Naive thymus-derived CD4-positive, alpha-beta T cell (primary cell): ENCODE measurements at regions not wholly inside any gene's neighbourhood (a gene's known extent, or its start where the extent isn't known, plus 50 kb on each side); places are given as distances from the start of the nearest gene placed in this dataset.
A peak's percentile ranks its signal among the peaks of the same experiment; 100 is the strongest.

Experiments
- ATAC-seq: fragments of 150-1000 bp; cut with Tn5 transposase; 2 replicates; pipeline ENCODE4 v1.10.0; 2021; ENCODE audit warnings: mild to moderate bottlenecking, moderate library complexity
- CTCF ChIA-PET: fragments of 350-600 bp; sonication (Branson Sonifier 250); formaldehyde crosslinking; loops from one replicate; lab custom pipeline; 2021; ENCODE audit warnings: antibody characterized with exemption; lab: Charles Lee
- POLR2A ChIA-PET: fragments of 350-600 bp; sonication (Branson Sonifier 250); formaldehyde crosslinking; loops from one replicate; lab custom pipeline; 2021; ENCODE audit warnings: antibody characterized with exemption, inconsistent platforms; lab: Charles Lee
- DNase-seq, 9 donors: peaks; one replicate each; pipeline versions ENCODE4 v3.0.0 to v3.0.0-alpha.2; 2020 to 2022; ENCODE audit warnings: mixed read lengths in 1 of 9
- H3K27ac ChIP-seq: one replicate; pipeline ENCODE4 v1.7.0; 2013; ENCODE audit warnings: mild to moderate bottlenecking, low read depth, low read length, moderate library complexity
- H3K27me3 ChIP-seq, 2 donors: one replicate each; pipeline ENCODE4 v1.7.0; 2013; ENCODE audit warnings: low read length in 2 of 2, mild to moderate bottlenecking in 2 of 2, moderate library complexity in 2 of 2; ENCODE audit not compliant: control insufficient read depth in 2 of 2, insufficient read depth in 2 of 2
- H3K36me3 ChIP-seq, 3 experiments: 1 replicate in 2 of 3; 2 replicates in 1 of 3; pipeline ENCODE4 v1.7.0; 2013; ENCODE audit warnings: low read length in 3 of 3, mild to moderate bottlenecking in 3 of 3, moderate library complexity in 1 of 3; ENCODE audit not compliant: insufficient read depth in 3 of 3, control insufficient read depth in 2 of 3
- H3K4me1 ChIP-seq, 2 donors: one replicate each; pipeline ENCODE4 v1.7.0; 2013; ENCODE audit warnings: low read length in 2 of 2, mild to moderate bottlenecking in 2 of 2, moderate library complexity in 1 of 2; ENCODE audit not compliant: control insufficient read depth in 2 of 2, insufficient read depth in 2 of 2
- H3K4me3 ChIP-seq: 2 replicates; pipeline ENCODE4 v1.7.0; 2013; ENCODE audit warnings: mild to moderate bottlenecking, low read length
- H3K9me3 ChIP-seq, 3 experiments: 1 replicate in 2 of 3; 2 replicates in 1 of 3; pipeline ENCODE4 v1.7.0; 2013; ENCODE audit warnings: low read length in 3 of 3; ENCODE audit not compliant: control insufficient read depth in 2 of 3
- H3K27ac Mint-ChIP-seq, 9 donors: one replicate each; pipeline ENCODE4 v1.8.0; 2020 to 2022; ENCODE audit warnings: mixed read lengths in 9 of 9, mild to moderate bottlenecking in 8 of 9, moderate library complexity in 5 of 9, inconsistent platforms in 2 of 9
- H3K27me3 Mint-ChIP-seq, 5 donors: one replicate each; pipeline ENCODE4 v1.8.0; 2021 to 2022; ENCODE audit warnings: mixed read lengths in 5 of 5, mild to moderate bottlenecking in 1 of 5
- H3K36me3 Mint-ChIP-seq, 5 donors: one replicate each; pipeline ENCODE4 v1.8.0; 2020 to 2022; ENCODE audit warnings: mixed read lengths in 5 of 5, mild to moderate bottlenecking in 3 of 5, inconsistent platforms in 1 of 5
- H3K4me1 Mint-ChIP-seq, 7 donors: one replicate each; pipeline ENCODE4 v1.8.0; 2020 to 2022; ENCODE audit warnings: mixed read lengths in 7 of 7, mild to moderate bottlenecking in 3 of 7, inconsistent platforms in 1 of 7
- H3K4me3 Mint-ChIP-seq, 10 donors: one replicate each; pipeline ENCODE4 v1.8.0; 2020 to 2022; ENCODE audit warnings: mild to moderate bottlenecking in 10 of 10, mixed read lengths in 10 of 10, moderate library complexity in 6 of 10, inconsistent platforms in 2 of 10
- H3K9me3 Mint-ChIP-seq, 11 donors: one replicate each; pipeline ENCODE4 v1.8.0; 2020 to 2022; ENCODE audit warnings: mixed read lengths in 11 of 11, mild to moderate bottlenecking in 4 of 11, inconsistent platforms in 1 of 11, moderate library complexity in 1 of 11
- intact Hi-C, 2 donors: fragments of 100-400 bp; cut with micrococcal nuclease; formaldehyde crosslinking; loops; one replicate each; pipeline ENCODE4 v1.15.1; 2023

DNA sequence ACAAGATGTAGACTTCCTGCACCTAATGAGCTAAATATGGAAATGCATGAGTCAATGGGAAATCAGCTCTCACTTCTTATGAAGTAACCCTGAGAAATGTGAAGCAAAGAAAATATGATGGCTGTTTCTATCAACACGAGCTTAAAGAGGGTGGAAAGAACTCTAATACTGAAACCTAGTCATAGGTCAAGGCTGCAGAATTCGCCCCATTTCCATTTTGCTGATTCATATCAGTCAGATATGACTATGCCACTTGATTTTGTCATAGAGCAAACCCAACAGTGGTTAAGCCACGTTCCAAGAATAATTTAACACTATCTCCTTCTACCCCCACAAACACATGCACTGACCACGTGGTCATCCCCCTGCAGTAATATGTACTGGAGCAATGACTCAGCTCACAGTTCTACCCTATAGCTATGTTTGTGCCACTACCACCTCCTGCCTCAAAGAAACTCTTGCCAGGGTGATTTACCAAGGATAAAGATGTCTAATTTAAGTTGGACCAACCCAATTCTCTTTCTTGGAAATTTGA lies 157.5 kb downstream of the TMTC3 start:
- Mint-ChIP-seq H3K27ac (peak overlapping the region in 1 of 9 donors; percentile 68), H3K27me3 (no peaks in the 10 kb centered on the region), H3K36me3 (no peaks in the 10 kb centered on the region), H3K4me3 (no peak overlapping the region), H3K4me1 (peaks cover 0 to 14% (median 0%) of the 10 kb centered on the region in 7 donors), H3K9me3 (peaks cover 0 to 9% (median 0%) of the 10 kb centered on the region in 11 donors)
- ChIA-PET POLR2A (no interaction called here), CTCF (no interaction called here)
- Histone ChIP-seq H3K27me3 (no peaks in the 10 kb centered on the region), H3K36me3 (no peaks in the 10 kb centered on the region), H3K4me1 (no peaks in the 10 kb centered on the region), H3K9me3 (no peaks in the 10 kb centered on the region), H3K4me3 (no peak overlapping the region), H3K27ac (no peak overlapping the region)
- intact Hi-C loops, result loop anchor here in 1 of 2 donors (1.0 kb wide), 1 partner anchor 57 kb away; no protein-coding TSS in a partner anchor
- ATAC-seq, result no peak
- DNase-seq, result peak in 1 of 9 donors; percentile 48

DNA sequence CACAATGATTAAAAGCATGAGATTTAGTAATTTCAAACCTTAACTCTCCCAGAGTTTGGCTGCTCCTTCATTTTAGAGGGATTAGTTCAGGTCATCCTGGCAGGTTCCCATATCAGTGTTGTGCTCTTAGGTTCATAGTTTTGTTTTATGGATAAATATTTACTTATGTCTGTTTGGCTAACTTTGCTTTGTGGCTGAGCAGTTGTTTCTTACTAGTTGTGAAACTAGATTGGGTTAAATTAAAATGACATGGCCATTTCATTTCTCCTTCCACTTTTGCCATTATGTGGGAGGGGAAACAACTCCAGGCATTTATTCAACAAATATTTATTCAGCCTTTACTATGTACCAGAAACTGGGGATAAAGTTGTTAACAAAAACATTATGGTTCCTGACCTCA lies 158.8 kb downstream of the TMTC3 start:
- POLR2A ChIA-PET, result no interaction called here
- Histone ChIP-seq H3K27ac (no peak overlapping the region), H3K27me3 (no peaks in the 10 kb centered on the region), H3K4me3 (no peak overlapping the region), H3K36me3 (no peaks in the 10 kb centered on the region), H3K9me3 (no peaks in the 10 kb centered on the region), H3K4me1 (no peaks in the 10 kb centered on the region)
- CTCF ChIA-PET, result no interaction called here
- H3K4me3 Mint-ChIP-seq, result no peak overlapping the region
- intact Hi-C loops, result no loop called here
- H3K4me1 Mint-ChIP-seq, result peaks cover 0 to 14% (median 0%) of the 10 kb centered on the region in 7 donors
- peaks cover 0 to 4% (median 0%) of the 10 kb centered on the region in 11 donors for H3K9me3 Mint-ChIP-seq
- no peak for ATAC-seq
- DNase-seq, result no peak
- no peaks in the 10 kb centered on the region for H3K27me3 Mint-ChIP-seq
- no peak overlapping the region for H3K27ac Mint-ChIP-seq
- H3K36me3 Mint-ChIP-seq, result no peaks in the 10 kb centered on the region

DNA sequence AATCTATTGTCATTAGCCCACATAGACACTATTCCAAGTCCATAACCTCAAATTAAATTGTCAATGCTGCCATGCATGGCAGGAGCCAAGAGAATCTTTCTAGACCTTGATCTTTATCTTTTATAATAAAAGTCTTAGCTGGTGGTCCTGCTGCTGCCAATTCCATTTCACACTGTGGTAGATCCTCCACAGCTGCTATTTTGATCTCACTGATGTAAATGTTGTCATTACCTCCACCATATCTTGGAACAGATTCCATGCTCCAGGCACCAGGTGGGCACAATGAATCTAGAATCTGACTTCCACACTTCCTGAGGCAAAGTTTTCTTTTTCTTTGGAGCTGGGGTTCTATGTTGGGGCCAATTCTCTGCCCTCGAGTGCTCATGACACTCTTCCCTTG lies 161.2 kb downstream of the TMTC3 start:
- Mint-ChIP-seq H3K27ac (no peak overlapping the region), H3K27me3 (peaks cover 0 to 5% (median 0%) of the 10 kb centered on the region in 5 donors), H3K36me3 (no peaks in the 10 kb centered on the region), H3K4me3 (no peak overlapping the region), H3K4me1 (peaks cover 0 to 14% (median 0%) of the 10 kb centered on the region in 7 donors), H3K9me3 (peaks cover 0 to 4% (median 2%) of the 10 kb centered on the region in 11 donors)
- no peak for DNase-seq
- H3K9me3 ChIP-seq, result no peaks in the 10 kb centered on the region
- no peak for ATAC-seq
- no peaks in the 10 kb centered on the region for H3K4me1 ChIP-seq
- no peaks in the 10 kb centered on the region for H3K27me3 ChIP-seq
- H3K4me3 ChIP-seq, result no peak overlapping the region
- H3K27ac ChIP-seq, result no peak overlapping the region
- H3K36me3 ChIP-seq, result no peaks in the 10 kb centered on the region
- intact Hi-C loops, result no loop called here
- POLR2A ChIA-PET, result no interaction called here
- CTCF ChIA-PET, result no interaction called here

DNA sequence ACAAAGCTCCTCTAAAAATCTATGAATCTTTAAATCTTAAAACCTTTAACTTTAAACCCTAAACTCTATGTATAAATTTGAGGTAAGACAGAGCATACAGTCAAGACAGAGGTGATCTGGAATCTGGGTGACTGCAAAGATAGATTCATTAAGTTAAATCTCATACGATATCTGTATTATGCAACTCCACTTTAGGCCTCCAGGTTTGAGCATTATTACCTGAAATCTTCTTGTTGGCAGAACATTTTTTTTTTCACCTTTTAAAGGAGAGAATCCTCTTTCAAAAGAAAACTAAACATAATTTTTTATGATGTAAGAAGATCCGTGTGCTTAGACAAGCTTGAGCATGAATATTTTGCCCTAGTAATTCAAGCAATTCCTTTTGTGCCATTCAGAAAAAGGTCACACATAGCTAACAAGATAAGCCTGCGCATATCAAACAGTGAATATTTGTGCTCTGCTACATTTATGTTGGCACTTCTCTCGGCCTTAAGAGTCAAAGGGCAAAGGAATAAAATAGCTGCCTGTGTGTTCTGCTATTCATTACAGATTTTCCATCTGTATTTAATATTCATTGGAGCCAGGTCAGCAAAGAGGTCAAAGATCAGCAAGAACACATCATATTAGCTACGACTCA lies 163.3 kb downstream of the TMTC3 start:
- Mint-ChIP-seq H3K36me3 (no peaks in the 10 kb centered on the region), H3K4me3 (no peak overlapping the region), H3K4me1 (peaks cover 0 to 2% (median 0%) of the 10 kb centered on the region in 7 donors), H3K9me3 (peaks cover 0 to 4% (median 2%) of the 10 kb centered on the region in 11 donors), H3K27ac (no peak overlapping the region), H3K27me3 (peaks cover 0 to 5% (median 0%) of the 10 kb centered on the region in 5 donors)
- ATAC-seq (no peak), DNase-seq (no peak)
- Histone ChIP-seq H3K27ac (no peak overlapping the region), H3K27me3 (no peaks in the 10 kb centered on the region), H3K4me3 (no peak overlapping the region), H3K9me3 (no peaks in the 10 kb centered on the region), H3K4me1 (no peaks in the 10 kb centered on the region), H3K36me3 (no peaks in the 10 kb centered on the region)
- ChIA-PET CTCF (no interaction called here), POLR2A (no interaction called here)
- intact Hi-C loops, result no loop called here

DNA sequence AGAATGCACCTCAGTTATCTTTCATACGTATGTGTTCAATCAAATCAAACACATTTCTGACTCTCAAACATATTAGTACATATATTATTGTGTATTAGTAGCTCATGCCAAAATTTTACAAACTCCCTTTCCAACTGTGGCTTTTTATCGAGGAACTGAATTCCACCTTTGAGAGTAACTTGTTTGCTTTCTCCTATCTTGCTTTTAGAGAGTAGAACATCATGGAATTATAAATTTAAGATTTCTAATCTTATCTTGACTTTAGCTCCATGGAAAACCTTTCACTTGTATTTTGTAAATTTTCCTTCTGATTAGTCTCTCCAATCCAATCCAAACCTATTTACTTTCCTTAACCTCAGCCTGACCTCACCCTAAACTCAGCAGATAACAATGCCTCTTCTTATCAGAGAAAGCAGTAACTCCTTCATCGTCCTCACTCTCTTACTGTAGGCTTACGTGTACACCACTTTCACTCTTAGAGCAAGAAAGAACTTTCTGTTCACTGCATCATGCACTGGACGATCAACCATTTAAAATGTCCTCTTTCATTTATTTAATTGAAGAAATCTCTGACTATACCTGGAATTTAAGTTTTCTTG lies 164.5 kb downstream of the TMTC3 start:
- peaks cover 0 to 2% (median 0%) of the 10 kb centered on the region in 7 donors for H3K4me1 Mint-ChIP-seq
- Histone ChIP-seq H3K36me3 (no peaks in the 10 kb centered on the region), H3K4me1 (no peaks in the 10 kb centered on the region), H3K9me3 (no peaks in the 10 kb centered on the region), H3K4me3 (no peak overlapping the region), H3K27ac (no peak overlapping the region), H3K27me3 (no peaks in the 10 kb centered on the region)
- intact Hi-C loops, result no loop called here
- no peak overlapping the region for H3K4me3 Mint-ChIP-seq
- ChIA-PET POLR2A (no interaction called here), CTCF (no interaction called here)
- DNase-seq (no peak), ATAC-seq (no peak)
- no peak overlapping the region for H3K27ac Mint-ChIP-seq
- H3K9me3 Mint-ChIP-seq, result peaks cover 0 to 4% (median 0%) of the 10 kb centered on the region in 11 donors
- H3K27me3 Mint-ChIP-seq, result peaks cover 0 to 5% (median 0%) of the 10 kb centered on the region in 5 donors
- H3K36me3 Mint-ChIP-seq, result no peaks in the 10 kb centered on the region

DNA sequence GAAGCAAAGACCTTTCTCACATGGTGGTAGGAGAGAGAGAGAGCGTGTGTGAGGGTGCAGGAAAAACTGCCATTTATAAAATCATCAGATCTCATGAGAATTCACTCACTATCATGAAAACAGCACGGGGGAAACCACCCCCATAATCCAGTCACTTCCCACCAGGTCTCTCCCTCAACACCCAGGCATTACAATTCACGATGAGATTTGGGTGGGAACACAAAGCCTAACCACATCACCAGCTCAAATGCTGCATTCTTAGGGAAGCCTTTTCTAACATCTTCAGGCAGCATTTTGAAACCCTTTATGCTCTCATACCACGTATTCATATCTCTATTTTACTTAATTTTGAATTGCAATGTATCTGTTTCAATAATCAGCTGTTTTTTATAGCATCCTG lies 165.9 kb downstream of the TMTC3 start:
- no peaks in the 10 kb centered on the region for H3K36me3 Mint-ChIP-seq
- ChIA-PET POLR2A (no interaction called here), CTCF (interaction anchor here (0.6 kb wide), 1 partner anchor 51 kb away, joined by 3 read pairs; no protein-coding TSS in a partner anchor)
- no peak overlapping the region for H3K4me3 ChIP-seq
- intact Hi-C loops, result no loop called here
- no peak overlapping the region for H3K4me3 Mint-ChIP-seq
- no peaks in the 10 kb centered on the region for H3K36me3 ChIP-seq
- no peaks in the 10 kb centered on the region for H3K27me3 ChIP-seq
- H3K27me3 Mint-ChIP-seq, result peaks cover 0 to 5% (median 0%) of the 10 kb centered on the region in 5 donors
- H3K4me1 Mint-ChIP-seq, result peaks cover 0 to 2% (median 0%) of the 10 kb centered on the region in 7 donors
- no peaks in the 10 kb centered on the region for H3K4me1 ChIP-seq
- H3K27ac ChIP-seq, result no peak overlapping the region
- DNase-seq (no peak), ATAC-seq (no peak)
- peaks cover 0 to 4% (median 0%) of the 10 kb centered on the region in 11 donors for H3K9me3 Mint-ChIP-seq
- no peaks in the 10 kb centered on the region for H3K9me3 ChIP-seq
- H3K27ac Mint-ChIP-seq, result no peak overlapping the region
